GM18508 (cell line): ENCODE measurements at regions not wholly inside any gene's neighbourhood (a gene's known extent, or its start where the extent isn't known, plus 50 kb on each side); places are given as distances from the start of the nearest gene placed in this dataset.

Experiments
- ATAC-seq: cut with Tn5 transposase; IDR thresholded peaks from one replicate; pipeline ENCODE4 v1.9.1; 2021; ENCODE audit warnings: moderate number of reproducible peaks; ENCODE audit not compliant: insufficient read depth, unreplicated experiment

DNA sequence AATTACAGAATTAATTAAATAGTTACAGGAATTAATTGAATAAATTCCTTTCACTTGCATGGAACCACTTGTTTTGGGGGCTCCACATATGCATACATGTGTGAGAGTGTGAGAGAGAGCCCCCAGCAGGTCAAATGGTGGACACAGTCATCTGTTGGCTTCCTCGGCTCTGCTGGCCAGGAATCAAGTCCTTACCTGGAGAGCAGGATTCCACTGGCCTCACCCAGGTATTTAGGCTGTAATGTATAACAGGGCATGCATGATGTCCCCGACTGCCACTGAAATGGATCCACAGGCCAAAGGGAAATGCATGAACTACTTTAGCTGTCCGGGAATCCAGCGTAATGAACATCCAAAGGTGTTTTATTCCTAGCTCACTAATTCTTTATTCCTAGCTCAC lies 139.7 kb upstream of the SMAD3 start:
- ATAC-seq = no peak

GRCh38 chr15:66927201-66928077 lies 138.0 kb upstream of the SMAD3 start:
- no peak for ATAC-seq

DNA sequence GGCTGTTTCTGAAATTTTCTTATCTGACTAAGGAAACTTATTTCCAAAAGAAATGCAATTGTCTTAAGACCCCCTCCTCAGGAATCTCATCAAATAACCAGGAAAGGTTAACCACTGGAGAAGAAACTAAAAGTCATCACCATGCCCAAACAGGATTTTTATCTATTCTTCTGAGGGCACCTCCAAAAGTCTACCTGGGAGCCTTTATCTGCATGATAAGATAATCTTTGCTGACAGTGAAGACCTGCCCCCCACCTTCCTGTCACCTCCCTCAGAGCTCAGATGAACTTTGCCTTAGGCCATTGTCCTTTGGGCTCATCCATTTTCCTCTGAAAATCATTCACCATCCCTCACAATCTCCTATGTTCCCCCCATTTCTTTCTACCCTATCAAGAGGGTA lies 137.3 kb upstream of the SMAD3 start:
- no peak for ATAC-seq

DNA sequence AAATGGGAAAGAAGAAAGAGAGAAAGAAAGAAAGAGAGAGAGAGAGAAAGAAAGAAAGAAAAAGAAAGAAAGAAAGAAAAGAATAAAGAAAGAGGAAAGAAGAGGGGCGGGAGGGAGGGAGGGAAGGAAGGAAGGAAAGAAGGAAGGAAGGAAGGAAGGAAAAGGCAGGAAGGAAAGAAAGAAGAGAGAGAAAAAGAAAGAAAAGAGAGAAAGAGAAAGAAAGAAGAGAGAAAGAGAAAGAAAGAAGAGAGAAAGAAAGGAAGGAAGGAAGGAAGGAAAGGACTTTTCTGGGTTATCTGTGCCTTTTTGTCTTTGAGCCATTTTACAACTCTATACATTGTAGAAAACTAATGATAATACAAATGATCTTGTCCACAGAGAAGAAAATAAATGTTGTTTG lies 136.6 kb upstream of the SMAD3 start:
- no peak for ATAC-seq

DNA sequence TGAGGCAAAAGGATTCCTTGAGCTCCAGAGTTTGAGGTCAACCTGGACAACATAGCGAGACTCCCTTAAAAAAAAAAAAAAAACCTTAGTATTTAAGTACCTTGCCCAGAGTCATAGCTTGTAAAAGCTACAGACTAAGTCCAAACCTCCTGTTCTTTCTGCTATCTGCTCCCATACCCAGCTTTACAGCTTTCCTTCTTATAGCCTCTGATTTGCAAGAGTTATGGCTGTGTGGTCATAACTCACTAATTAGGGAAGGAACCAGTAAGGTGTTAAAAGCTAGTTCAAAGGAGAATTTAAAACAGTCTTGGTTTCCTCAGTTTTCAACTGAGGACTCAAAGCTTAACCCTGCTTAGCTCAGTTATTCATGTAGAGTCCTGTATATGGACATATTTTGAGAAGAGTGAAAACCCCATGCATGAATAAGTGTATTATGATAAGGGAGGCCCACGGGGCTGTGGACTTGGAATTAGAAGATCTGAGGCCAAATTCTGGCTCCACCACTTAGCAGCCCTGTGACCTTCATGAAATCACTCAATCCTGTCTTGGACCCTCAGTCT lies 135.5 kb upstream of the SMAD3 start:
- ATAC-seq = no peak

DNA sequence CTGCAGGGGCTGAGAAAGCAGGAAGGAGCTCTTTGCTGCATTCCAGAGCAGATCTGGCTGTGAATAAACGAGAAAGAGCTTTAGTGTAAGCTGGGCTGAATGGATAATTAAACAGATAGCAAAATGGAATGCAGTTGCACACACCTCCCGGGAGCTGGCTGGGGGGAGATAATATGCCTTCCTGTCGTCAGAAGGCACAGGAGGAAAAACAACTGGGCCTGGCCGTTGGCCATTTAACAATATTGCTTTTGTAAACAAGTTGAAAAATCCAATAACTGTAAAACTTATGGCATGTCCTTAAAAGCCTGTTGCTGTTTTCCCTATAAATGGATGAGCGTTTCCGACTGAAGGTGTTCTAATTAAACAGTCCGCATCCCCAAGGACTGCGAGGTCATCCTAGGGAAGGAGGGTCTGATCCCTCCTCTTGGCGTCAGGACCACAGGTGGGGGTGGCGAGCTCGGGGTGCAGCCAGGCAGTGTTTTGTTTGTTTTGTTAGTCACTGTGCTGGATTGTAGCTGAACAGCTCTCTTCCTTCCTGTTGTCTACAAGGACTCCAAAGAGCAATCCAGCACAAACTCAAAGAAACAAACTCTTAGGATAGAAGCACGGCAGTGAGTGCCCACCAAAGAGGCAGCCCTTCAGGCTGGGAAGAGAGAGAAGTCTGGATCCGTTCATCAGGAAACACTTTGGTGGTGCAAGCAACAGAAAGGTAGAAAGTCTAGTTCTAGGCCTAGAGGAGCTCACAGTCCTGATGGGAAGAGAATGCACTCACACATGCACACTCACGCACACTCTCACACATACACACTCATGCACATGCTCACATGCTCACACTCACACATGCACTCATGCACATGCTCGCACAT lies 133.4 kb upstream of the SMAD3 start:
- ATAC-seq = no peak

DNA sequence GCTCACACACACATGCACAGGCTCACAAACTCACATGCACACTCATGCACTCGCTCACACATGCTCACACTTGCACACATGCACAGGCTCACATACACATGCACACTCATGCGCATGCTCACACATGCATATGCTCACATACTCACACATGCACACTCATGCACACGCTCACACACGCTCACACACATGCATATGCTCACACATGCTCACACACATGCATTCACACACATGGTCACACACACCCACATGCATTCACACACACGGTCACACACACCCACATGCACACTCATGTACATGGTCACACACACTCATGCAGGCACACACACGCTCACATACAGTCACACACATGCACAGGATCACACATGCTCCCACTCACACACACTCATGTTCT lies 132.8 kb upstream of the SMAD3 start:
- no peak for ATAC-seq

DNA sequence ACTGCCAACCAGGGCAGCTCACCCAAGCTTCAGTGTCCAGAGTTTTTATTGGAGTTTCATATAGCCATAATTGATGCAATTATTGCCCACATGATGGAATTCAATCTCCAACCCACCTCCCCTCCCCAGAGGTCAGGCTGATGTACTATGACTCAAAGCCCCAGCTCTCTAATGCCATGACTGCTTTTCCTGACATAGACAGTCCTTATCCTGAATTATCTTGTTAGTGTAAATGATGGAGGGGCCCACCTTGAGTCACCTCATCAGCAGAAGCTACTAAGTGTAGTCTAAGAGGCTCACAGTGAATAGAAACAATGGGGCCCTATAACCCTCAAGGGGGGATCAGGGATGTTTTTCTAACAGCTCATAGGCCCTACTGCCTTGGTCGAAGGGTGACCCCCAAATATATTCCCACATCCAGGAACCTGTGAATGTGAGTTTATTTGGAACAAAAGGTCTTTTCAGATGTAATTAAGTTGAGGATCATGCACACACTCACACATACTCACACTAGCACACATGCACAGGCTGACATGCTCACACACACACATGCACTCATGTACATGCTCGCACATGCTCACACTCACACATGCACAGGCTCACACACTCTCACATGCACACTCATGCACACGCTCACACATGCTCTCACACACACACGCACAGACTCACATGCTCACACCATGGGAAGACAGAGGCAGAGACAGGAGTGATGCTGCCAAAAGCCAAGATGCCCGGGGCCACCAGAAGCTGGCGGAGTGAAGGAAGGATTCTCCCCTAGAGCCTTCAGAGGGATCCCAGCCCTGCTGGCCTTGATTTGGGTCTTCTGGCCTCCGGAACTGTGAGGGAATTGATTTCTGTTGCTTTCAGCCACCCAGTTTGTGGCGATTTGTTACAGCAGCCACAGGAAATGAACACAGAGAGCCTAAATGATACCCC lies 131.2 kb upstream of the SMAD3 start:
- ATAC-seq = no peak

GRCh38 chr15:66934868-66935520 lies 130.4 kb upstream of the SMAD3 start:
- ATAC-seq = no peak

GRCh38 chr15:66935688-66936087 lies 129.7 kb upstream of the SMAD3 start:
- ATAC-seq = no peak

- no peak for ATAC-seq
Observed at GRCh38 chr15:66936109-66936860, 129.1 kb upstream of the SMAD3 start.

GRCh38 chr15:66936861-66937582 lies 128.4 kb upstream of the SMAD3 start:
- ATAC-seq = no peak

DNA sequence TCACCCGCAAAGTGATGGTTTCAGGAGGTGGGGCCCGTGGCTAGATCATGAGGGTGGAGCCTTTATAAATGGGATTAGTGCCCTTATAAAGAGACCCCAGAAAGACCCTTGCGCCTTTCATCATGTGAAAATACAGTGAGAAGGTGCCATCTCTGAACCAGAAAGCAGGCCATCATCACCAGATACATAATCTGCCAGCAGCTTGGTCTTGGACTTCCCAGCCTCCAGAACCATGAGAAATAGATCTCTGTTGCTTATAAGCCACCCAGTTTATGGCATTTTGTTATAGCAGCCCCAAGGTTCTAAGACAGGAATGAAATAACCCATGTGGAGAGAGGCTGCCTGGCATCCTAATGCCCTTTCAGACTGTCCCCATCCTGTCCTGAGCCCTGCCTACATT lies 127.8 kb upstream of the SMAD3 start:
- ATAC-seq = no peak

DNA sequence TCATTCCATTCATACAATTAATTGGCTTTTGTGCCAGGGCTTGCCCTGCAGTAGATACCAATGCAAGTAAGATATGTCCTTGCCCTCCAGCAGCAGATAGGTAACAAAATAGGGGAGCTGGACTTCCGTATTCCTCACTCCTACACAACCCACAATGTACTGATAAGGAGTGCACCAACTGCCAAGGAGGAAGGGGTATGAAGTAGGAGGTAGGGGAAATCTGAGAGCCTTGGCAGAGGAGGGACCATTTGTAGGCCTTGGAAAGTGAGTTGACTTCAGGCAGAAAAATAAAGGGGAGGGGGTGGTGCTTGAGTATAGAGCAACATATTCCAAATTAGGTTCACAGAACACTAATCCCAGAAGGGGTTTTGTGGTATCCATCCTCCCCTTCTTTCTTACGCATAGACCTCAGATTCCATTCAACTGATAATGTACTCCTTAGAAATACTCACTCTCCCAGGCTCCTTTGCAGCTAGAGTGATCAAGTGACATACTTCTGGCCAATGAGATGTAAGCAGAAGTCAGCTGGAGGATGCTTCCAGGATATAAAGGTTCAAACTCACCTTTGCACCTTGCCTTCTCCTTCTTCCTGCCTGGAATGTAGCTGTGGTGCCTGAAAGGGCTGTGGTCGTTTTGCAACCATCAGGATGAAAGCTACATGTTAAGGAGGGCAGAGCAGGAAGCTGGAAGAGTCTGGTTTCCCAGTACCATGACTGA lies 127.1 kb upstream of the SMAD3 start:
- no peak for ATAC-seq

- no peak for ATAC-seq
Observed at GRCh38 chr15:66939016-66939415, 126.4 kb upstream of the SMAD3 start.

GRCh38 chr15:66939451-66940023 lies 125.9 kb upstream of the SMAD3 start:
- ATAC-seq = no peak

GRCh38 chr15:66940368-66940767 lies 125.0 kb upstream of the SMAD3 start:
- peak; percentile 58 for ATAC-seq
